ENCODE measurements at regions not wholly inside any gene's neighbourhood (a gene's known extent, or its start where the extent isn't known, plus 50 kb on each side); places are given as distances from the start of the nearest gene placed in this dataset.

DNA sequence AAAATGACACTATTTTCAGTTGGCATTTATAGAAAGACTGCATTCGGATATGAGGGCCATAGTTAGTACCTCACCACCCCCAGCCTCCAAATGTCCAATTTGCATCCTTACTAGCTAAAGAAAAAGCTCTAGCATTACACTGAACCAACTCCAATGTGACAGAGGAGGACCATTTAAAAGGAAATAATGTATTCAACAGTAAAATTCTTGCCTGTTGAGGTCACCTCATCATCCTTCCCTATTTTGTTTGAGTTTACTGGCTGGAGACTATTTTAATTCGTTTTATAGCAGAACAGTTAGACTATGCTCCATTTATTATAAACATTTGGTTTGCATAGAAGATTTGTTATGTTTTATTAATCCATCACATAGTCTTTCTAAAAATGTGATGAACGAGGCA lies 88.2 kb upstream of the PPARGC1A start:
- DNase-seq: no peak
- no peak for ATAC-seq
- H3K4me3 ChIP-seq: no peak overlapping the region
- no peaks in the 10 kb centered on the region for H3K4me1 ChIP-seq
- 65 to 73% methylated on average over 3 of the region's 3 CpGs for WGBS, 2 donors
- no peak overlapping the region for H3K27ac ChIP-seq
- no peaks in the 10 kb centered on the region for H3K9me3 ChIP-seq
- TF ChIP-seq, protein P1, sequence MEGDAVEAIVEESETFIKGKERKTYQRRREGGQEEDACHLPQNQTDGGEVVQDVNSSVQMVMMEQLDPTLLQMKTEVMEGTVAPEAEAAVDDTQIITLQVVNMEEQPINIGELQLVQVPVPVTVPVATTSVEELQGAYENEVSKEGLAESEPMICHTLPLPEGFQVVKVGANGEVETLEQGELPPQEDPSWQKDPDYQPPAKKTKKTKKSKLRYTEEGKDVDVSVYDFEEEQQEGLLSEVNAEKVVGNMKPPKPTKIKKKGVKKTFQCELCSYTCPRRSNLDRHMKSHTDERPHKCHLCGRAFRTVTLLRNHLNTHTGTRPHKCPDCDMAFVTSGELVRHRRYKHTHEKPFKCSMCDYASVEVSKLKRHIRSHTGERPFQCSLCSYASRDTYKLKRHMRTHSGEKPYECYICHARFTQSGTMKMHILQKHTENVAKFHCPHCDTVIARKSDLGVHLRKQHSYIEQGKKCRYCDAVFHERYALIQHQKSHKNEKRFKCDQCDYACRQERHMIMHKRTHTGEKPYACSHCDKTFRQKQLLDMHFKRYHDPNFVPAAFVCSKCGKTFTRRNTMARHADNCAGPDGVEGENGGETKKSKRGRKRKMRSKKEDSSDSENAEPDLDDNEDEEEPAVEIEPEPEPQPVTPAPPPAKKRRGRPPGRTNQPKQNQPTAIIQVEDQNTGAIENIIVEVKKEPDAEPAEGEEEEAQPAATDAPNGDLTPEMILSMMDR (IDR thresholded peaks at IDR 0.05): no peak
- no peaks in the 10 kb centered on the region for H3K36me3 ChIP-seq
- intact Hi-C loops (cut with DNase I): no loop called here
- H3K27me3 ChIP-seq: no peaks in the 10 kb centered on the region

DNA sequence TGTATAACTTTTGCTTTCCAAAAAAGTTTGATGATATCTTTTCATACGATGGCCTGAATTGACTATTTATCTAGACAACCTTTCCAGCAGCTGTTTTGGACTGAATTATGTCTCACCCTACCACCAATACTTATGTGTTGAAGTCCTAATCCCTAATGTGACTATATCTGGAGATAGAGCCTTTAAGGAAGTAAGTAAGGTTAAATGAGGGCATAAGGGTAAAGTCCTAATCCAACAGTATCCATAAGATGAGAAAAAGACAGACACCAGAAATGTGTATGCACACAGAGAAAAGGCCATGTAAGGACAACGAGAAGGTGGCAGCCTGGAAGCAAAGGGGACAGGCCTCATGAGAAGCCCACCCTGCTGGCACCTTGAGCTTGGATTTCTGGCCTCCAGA lies 86.6 kb upstream of the PPARGC1A start:
- Histone ChIP-seq H3K4me1 (peaks cover 0 to 10% (median 0%) of the 10 kb centered on the region in 9 donors), H3K36me3 (no peaks in the 10 kb centered on the region), H3K4me3 (no peak overlapping the region), H3K27ac (no peak overlapping the region), H3K27me3 (no peaks in the 10 kb centered on the region), H3K9me3 (no peaks in the 10 kb centered on the region)
- intact Hi-C loops (cut with DNase I): no loop called here
- TF ChIP-seq, protein P1 (IDR thresholded peaks at IDR 0.05): no peak
- WGBS, 2 donors: 63 to 76% methylated on average over 2 of the region's 2 CpGs
- ATAC-seq (no peak), DNase-seq (no peak)

DNA sequence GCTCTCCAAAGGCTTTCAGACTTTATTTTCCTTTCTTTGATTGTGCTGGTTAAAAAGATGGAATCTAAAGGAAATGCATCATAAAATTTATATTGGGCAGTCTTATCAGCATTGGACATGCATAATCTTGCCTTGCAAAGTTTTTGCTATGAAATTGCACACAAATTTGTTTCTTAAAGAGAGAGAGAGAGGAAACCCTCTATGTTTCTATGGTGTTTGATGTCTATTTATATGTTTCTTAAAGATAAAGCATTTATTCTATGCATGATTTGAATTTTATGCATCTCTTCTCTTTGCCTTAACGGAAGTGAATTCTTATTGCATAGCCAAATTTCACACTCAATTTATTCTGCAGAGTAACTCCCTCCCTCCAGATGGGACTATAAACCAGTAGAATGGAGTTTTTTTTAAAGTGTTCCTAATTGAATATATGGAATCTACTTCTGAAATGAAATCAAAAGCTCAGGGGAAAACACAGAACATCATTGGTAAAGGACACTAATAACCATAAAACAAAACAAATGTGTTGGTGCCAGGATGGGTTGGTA lies 83.5 kb upstream of the PPARGC1A start:
- ATAC-seq: no peak
- DNase-seq: no peak
- Histone ChIP-seq H3K27me3 (no peaks in the 10 kb centered on the region), H3K36me3 (no peaks in the 10 kb centered on the region), H3K9me3 (no peaks in the 10 kb centered on the region), H3K4me3 (no peak overlapping the region), H3K4me1 (peaks cover 0 to 10% (median 0%) of the 10 kb centered on the region in 9 donors), H3K27ac (no peak overlapping the region)
- TF ChIP-seq, protein P1 (IDR thresholded peaks at IDR 0.05): no peak
- intact Hi-C loops (cut with DNase I): no loop called here
- WGBS, 2 donors: 60 to 66% methylated on average over 1 of the region's 1 CpG

DNA sequence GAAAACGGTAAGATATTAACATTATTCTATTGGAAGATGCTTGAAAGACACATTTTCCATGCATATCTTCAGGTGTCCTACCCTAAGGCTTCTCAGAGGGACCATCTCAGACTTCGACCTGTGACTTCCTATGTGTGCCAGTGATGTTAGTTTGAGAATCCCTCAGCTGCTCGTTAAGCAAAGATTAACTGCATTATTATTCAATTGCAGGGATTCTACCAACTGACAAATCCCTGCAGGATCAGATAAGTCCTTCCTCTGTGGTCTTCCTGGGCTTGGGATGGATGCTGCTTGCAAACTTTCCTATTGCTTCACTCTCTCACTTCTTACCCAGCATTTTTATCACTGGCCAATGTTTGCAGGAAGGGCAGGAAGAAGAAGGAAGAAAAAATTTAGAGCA lies 83.0 kb upstream of the PPARGC1A start:
- 69 to 70% methylated on average over 3 of the region's 3 CpGs for WGBS, 2 donors
- no peaks in the 10 kb centered on the region for H3K36me3 ChIP-seq
- H3K27me3 ChIP-seq: no peaks in the 10 kb centered on the region
- intact Hi-C loops (cut with DNase I): no loop called here
- peaks cover 0 to 10% (median 0%) of the 10 kb centered on the region in 9 donors for H3K4me1 ChIP-seq
- no peak for ATAC-seq
- DNase-seq: no peak
- no peak overlapping the region for H3K4me3 ChIP-seq
- no peak overlapping the region for H3K27ac ChIP-seq
- no peaks in the 10 kb centered on the region for H3K9me3 ChIP-seq
- TF ChIP-seq, protein P1 (IDR thresholded peaks at IDR 0.05): no peak
